LNCaP clone FGC (cell line): ENCODE measurements at regions not wholly inside any gene's neighbourhood (a gene's known extent, or its start where the extent isn't known, plus 50 kb on each side); places are given as distances from the start of the nearest gene placed in this dataset.

ENCODE experiments used
- DNase-seq: peaks from one replicate; pipeline ENCODE4 v3.0.0-alpha.2; 2011; ENCODE audit warnings: low read depth
- H3K4me3 ChIP-seq: 2 replicates; pipeline ENCODE4 v1.5.1; 2011; ENCODE audit warnings: mild to moderate bottlenecking, low read depth, low read length, control low read depth
- CTCF ChIP-seq: IDR thresholded peaks from 2 replicates; pipeline ENCODE4 v1.5.1; 2012; ENCODE audit warnings: mild to moderate bottlenecking; ENCODE audit not compliant: control insufficient read depth, insufficient read depth; ENCODE audit errors: extremely low read depth

GRCh38 chr5:110106750-110107149 is 417.0 kb downstream of the MAN2A1 start:
- no peak for DNase-seq
- TF ChIP-seq CTCF: no peak
- no peak overlapping the region for H3K4me3 ChIP-seq

GRCh38 chr5:110108520-110108919 is 418.8 kb downstream of the MAN2A1 start:
- no peak overlapping the region for H3K4me3 ChIP-seq
- DNase-seq: no peak
- no peak for TF ChIP-seq CTCF

GRCh38 chr5:110109667-110110066 is 419.9 kb downstream of the MAN2A1 start:
- DNase-seq: no peak
- no peak overlapping the region for H3K4me3 ChIP-seq
- no peak for TF ChIP-seq CTCF

GRCh38 chr5:110112348-110112747 is 422.6 kb downstream of the MAN2A1 start:
- TF ChIP-seq CTCF: no peak
- no peak overlapping the region for H3K4me3 ChIP-seq
- DNase-seq: no peak

- H3K4me3 ChIP-seq: no peak overlapping the region
- DNase-seq: no peak
- no peak for TF ChIP-seq CTCF
These were observed 425.8 kb downstream of the MAN2A1 start for GRCh38 chr5:110115503-110115902.

GRCh38 chr5:110116539-110116938 is 426.8 kb downstream of the MAN2A1 start:
- no peak overlapping the region for H3K4me3 ChIP-seq
- no peak for DNase-seq
- 0 out of 2 replicates have a peak, but pooled peaks have one; percentile 3 for TF ChIP-seq CTCF
